ENCODE measurements at regions not wholly inside any gene's neighbourhood (a gene's known extent, or its start where the extent isn't known, plus 50 kb on each side); places are given as distances from the start of the nearest gene placed in this dataset.

DNA sequence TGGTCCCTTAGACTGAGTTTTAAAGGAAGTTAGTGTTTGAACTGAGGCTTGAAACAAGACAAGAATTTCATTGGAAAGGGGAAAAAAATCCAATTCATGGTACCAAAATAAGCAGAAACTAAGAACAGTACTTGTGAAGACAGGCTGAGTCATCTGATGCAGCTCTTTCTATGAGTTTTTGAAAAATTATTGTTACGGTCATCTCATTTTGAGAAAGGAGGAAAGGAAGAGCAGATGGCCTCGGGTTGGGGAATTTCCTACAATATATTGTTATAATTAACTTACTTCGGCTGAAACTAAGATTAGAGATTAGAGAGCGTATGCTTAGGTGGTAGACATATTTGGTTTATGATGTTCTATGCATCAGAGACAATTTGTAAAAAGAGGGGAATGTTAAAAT is 2164.8 kb upstream of the AGA start:
- TF ChIP-seq, protein P1, sequence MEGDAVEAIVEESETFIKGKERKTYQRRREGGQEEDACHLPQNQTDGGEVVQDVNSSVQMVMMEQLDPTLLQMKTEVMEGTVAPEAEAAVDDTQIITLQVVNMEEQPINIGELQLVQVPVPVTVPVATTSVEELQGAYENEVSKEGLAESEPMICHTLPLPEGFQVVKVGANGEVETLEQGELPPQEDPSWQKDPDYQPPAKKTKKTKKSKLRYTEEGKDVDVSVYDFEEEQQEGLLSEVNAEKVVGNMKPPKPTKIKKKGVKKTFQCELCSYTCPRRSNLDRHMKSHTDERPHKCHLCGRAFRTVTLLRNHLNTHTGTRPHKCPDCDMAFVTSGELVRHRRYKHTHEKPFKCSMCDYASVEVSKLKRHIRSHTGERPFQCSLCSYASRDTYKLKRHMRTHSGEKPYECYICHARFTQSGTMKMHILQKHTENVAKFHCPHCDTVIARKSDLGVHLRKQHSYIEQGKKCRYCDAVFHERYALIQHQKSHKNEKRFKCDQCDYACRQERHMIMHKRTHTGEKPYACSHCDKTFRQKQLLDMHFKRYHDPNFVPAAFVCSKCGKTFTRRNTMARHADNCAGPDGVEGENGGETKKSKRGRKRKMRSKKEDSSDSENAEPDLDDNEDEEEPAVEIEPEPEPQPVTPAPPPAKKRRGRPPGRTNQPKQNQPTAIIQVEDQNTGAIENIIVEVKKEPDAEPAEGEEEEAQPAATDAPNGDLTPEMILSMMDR (conservative IDR thresholded peaks at IDR 0.05): no peak
- no peak for TF ChIP-seq ZFX (IDR thresholded peaks at IDR 0.05)
- H3K27ac ChIP-seq: no peak overlapping the region

DNA sequence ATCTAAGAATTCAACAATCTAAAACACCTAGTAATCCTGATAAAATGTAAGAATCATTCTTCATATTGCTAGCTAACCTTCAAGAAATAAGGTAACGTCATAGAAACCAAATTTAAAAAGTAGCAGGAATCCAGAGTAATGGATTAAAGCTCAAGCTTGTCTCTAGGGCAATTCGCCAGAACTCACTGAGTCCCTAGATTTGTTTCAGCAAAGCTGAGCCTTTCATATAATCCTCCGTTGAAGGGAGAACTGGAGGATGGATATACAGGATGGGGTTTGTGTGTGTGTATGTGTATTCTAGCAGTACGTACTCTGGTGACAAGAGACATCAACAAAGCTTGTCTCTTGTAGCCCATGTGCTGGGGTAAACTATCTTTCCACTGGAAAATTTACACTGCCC is 2173.5 kb upstream of the AGA start:
- H3K27ac ChIP-seq: no peak overlapping the region
- no peak for TF ChIP-seq ZFX (IDR thresholded peaks at IDR 0.05)
- TF ChIP-seq, protein P1 (conservative IDR thresholded peaks at IDR 0.05): no peak

DNA sequence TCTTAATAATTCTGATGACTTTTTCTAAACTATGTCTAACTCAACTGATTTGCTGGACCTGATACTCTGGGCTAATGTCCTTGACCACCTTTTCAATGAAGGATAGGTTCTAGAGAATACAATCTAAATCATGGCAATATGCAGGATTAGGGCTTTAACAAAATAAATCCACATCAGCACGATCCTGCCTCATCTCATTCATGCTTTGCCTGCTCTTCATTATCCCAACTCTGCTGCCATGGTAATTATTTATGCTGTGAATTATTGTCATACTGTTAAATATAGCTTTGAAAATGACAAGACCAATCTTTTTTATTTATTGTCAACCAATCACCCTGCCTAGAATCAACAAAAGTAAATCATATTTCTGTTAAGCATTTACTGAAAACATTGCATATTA is 2176.7 kb upstream of the AGA start:
- TF ChIP-seq ZFX (IDR thresholded peaks at IDR 0.05): no peak
- TF ChIP-seq, protein P1 (conservative IDR thresholded peaks at IDR 0.05): no peak
- H3K27ac ChIP-seq: no peak overlapping the region

DNA sequence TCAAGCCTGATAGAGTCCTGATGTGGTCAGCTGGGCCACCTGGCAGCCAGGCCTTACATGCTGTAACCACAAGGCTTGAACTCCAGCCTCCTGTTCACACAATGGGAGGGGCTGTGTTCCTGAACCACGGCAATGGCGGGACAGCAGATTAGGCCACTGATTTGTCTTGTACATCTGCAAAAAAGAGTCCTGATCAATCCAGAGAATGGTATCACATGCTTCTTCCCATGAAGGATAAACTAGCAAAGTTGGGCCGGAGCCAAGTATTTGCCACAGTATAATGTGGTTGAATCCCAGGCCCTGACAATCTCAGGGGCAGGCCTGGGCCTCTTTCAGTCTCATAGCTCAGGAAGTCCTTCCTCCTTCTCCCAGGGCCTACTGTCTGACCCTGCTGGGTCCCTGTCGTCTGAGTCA is 2182.5 kb upstream of the AGA start:
- no peak for TF ChIP-seq ZFX (IDR thresholded peaks at IDR 0.05)
- TF ChIP-seq, protein P1 (conservative IDR thresholded peaks at IDR 0.05): no peak
- H3K27ac ChIP-seq: no peak overlapping the region

DNA sequence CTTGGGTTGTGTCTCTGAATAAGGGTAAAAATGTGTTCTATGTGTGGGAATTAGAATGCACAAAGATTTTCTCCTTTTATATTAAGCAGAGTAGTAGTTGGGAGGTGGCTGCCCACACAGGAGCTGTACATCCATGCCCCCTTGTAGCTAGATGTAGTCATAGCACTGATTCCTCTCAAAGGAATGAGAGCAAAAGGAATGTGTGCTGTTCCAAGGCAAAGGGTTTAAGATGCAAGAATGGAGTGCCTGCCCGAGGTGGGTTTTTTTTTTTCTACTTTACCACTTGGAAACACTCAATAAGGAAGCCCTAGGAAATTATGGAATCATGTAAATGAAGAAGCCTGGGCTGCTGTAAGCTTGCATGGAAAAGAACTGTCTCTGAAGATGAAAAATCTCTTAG is 2183.2 kb upstream of the AGA start:
- H3K27ac ChIP-seq: no peak overlapping the region
- TF ChIP-seq ZFX (IDR thresholded peaks at IDR 0.05): no peak
- TF ChIP-seq, protein P1 (conservative IDR thresholded peaks at IDR 0.05): no peak

DNA sequence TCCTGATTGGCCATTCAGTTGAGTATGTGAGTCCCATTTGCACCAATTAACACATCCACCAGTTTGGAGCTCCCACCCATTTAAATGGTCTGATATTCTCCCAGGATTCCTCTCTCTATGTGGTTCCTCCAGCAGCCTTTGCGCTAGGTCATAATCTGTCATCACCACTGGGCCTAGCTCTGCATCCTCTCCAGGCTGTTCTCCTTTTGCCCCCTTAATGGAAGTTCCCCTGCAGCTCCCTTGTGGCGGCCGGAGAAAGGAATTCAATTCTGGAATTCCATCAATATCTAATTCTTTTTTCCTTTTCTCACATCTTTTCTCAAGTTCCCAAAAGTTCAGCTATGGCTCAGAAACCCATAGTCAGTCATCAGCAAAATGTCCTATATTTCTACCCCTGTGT is 2184.4 kb upstream of the AGA start:
- TF ChIP-seq, protein P1 (conservative IDR thresholded peaks at IDR 0.05): peak; percentile 24
- no peak for TF ChIP-seq ZFX (IDR thresholded peaks at IDR 0.05)

DNA sequence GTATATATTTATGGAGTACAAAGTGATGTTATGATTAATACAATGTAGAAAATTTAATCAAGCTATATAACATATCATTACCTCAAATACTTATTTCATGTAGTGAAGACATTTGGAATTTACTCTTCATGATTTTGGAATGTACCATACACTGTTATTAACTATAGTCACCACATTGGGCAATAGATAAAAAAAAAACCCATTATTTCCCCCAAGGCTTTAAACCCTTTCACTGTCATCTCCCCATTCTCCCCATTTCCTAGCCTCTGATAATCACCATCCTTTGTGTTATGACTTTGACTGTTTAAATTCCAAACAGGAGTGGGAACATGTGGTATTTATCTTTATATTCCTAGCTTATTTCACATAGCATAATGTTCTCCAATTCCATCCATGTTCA is 2189.1 kb upstream of the AGA start:
- no peak overlapping the region for H3K27ac ChIP-seq
- TF ChIP-seq ZFX (IDR thresholded peaks at IDR 0.05): no peak
- TF ChIP-seq, protein P1 (conservative IDR thresholded peaks at IDR 0.05): no peak

More for the DNA sequence above, 2184.4 kb upstream of the AGA start:
- no peak overlapping the region for H3K27ac ChIP-seq

All from C4-2B (cell line).